Mucosa of rectum (tissue), 2 donors: ENCODE measurements at regions not wholly inside any gene's neighbourhood (a gene's known extent, or its start where the extent isn't known, plus 50 kb on each side); places are given as distances from the start of the nearest gene placed in this dataset.
"Not testable (repeated sequence)": the region's sequence is repeated elsewhere in the genome, so short reads cannot be mapped to it uniquely, and the experiment has no call there.

Experiments
- H3K27ac ChIP-seq, 2 donors: one replicate each; pipeline ENCODE4 v1.7.0; 2013; ENCODE audit warnings: inconsistent platforms in 2 of 2, low read depth in 2 of 2, low read length in 2 of 2
- H3K27me3 ChIP-seq, 2 donors: one replicate each; pipeline ENCODE4 v1.7.0; 2013; ENCODE audit warnings: low read length in 2 of 2; ENCODE audit not compliant: control insufficient read depth in 2 of 2, insufficient read depth in 2 of 2
- H3K36me3 ChIP-seq, 2 donors: one replicate each; pipeline ENCODE4 v1.7.0; 2013; ENCODE audit warnings: low read length in 2 of 2; ENCODE audit not compliant: control insufficient read depth in 2 of 2, insufficient read depth in 2 of 2
- H3K4me1 ChIP-seq, 2 donors: one replicate each; pipeline ENCODE4 v1.7.0; 2013; ENCODE audit warnings: low read length in 2 of 2, mild to moderate bottlenecking in 1 of 2; ENCODE audit not compliant: control insufficient read depth in 2 of 2, insufficient read depth in 2 of 2
- H3K4me3 ChIP-seq, 2 donors: one replicate each; pipeline ENCODE4 v1.7.0; 2013; ENCODE audit warnings: low read length in 2 of 2
- H3K9ac ChIP-seq, 2 donors: one replicate each; pipeline ENCODE4 v1.7.0; 2013; ENCODE audit warnings: low read length in 2 of 2, low read depth in 1 of 2, mild to moderate bottlenecking in 1 of 2
- H3K9me3 ChIP-seq, 2 donors: one replicate each; pipeline ENCODE4 v1.7.0; 2013; ENCODE audit warnings: low read length in 2 of 2; ENCODE audit not compliant: control insufficient read depth in 2 of 2
- donor health status: healthy.
- donor health status: Normal muscosa, but diverticular disease.

GRCh38 chr1:113312651-113313050 is 77.7 kb upstream of the MAGI3 start:
- not testable (repeated sequence) for H3K27me3 ChIP-seq, H3K4me3 ChIP-seq, H3K36me3 ChIP-seq, H3K4me1 ChIP-seq, H3K9me3 ChIP-seq, H3K9ac ChIP-seq, H3K27ac ChIP-seq

GRCh38 chr1:113314600-113314999 is 75.7 kb upstream of the MAGI3 start:
- H3K27me3 ChIP-seq: no peaks in the 10 kb centered on the region
- H3K9me3 ChIP-seq: no peaks in the 10 kb centered on the region

GRCh38 chr1:113320272-113320671 is 70.0 kb upstream of the MAGI3 start:
- no peaks in the 10 kb centered on the region for H3K27me3 ChIP-seq
- no peak overlapping the region for H3K4me3 ChIP-seq
- peak overlapping the region; percentile 19 to 31 for H3K27ac ChIP-seq
- H3K4me1 ChIP-seq: peaks cover 7 to 9% of the 10 kb centered on the region in 2 donors
- no peaks in the 10 kb centered on the region for H3K36me3 ChIP-seq
- H3K9me3 ChIP-seq: no peaks in the 10 kb centered on the region
- H3K9ac ChIP-seq: no peak overlapping the region

More at GRCh38 chr1:113314600-113314999, 75.7 kb upstream of the MAGI3 start:
- no peak overlapping the region for H3K9ac ChIP-seq
- no peaks in the 10 kb centered on the region for H3K36me3 ChIP-seq
- H3K27ac ChIP-seq: no peak overlapping the region
- H3K4me1 ChIP-seq: no peaks in the 10 kb centered on the region
- no peak overlapping the region for H3K4me3 ChIP-seq

- H3K27me3 ChIP-seq: no peaks in the 10 kb centered on the region
- peaks cover 7 to 9% of the 10 kb centered on the region in 2 donors for H3K4me1 ChIP-seq
- H3K4me3 ChIP-seq: no peak overlapping the region
- no peaks in the 10 kb centered on the region for H3K36me3 ChIP-seq
- H3K27ac ChIP-seq: peak overlapping the region; percentile 1 to 10
- no peaks in the 10 kb centered on the region for H3K9me3 ChIP-seq
- H3K9ac ChIP-seq: no peak overlapping the region
These were observed 69.2 kb upstream of the MAGI3 start for GRCh38 chr1:113320972-113321680.

GRCh38 chr1:113321771-113322387 is 68.4 kb upstream of the MAGI3 start:
- Histone ChIP-seq H3K36me3 (no peaks in the 10 kb centered on the region), H3K4me3 (no peak overlapping the region), H3K9me3 (no peaks in the 10 kb centered on the region), H3K4me1 (peaks cover 7 to 9% of the 10 kb centered on the region in 2 donors), H3K27me3 (no peaks in the 10 kb centered on the region), H3K27ac (no peak overlapping the region), H3K9ac (no peak overlapping the region)

- H3K4me3 ChIP-seq: no peak overlapping the region
- H3K27ac ChIP-seq: no peak overlapping the region
- H3K9me3 ChIP-seq: no peaks in the 10 kb centered on the region
These were observed 67.9 kb upstream of the MAGI3 start for GRCh38 chr1:113322439-113322838.

GRCh38 chr1:113325022-113325421 is 65.3 kb upstream of the MAGI3 start:
- peaks cover 7 to 9% of the 10 kb centered on the region in 2 donors for H3K4me1 ChIP-seq
- no peak overlapping the region for H3K9ac ChIP-seq
- H3K27me3 ChIP-seq: no peaks in the 10 kb centered on the region
- no peak overlapping the region for H3K4me3 ChIP-seq
- H3K27ac ChIP-seq: no peak overlapping the region
- no peaks in the 10 kb centered on the region for H3K36me3 ChIP-seq
- no peaks in the 10 kb centered on the region for H3K9me3 ChIP-seq

More at GRCh38 chr1:113322439-113322838, 67.9 kb upstream of the MAGI3 start:
- Histone ChIP-seq H3K9ac (no peak overlapping the region), H3K4me1 (peaks cover 7 to 9% of the 10 kb centered on the region in 2 donors), H3K27me3 (no peaks in the 10 kb centered on the region), H3K36me3 (no peaks in the 10 kb centered on the region)

GRCh38 chr1:113326976-113327375 is 63.3 kb upstream of the MAGI3 start:
- H3K4me3 ChIP-seq: no peak overlapping the region
- no peak overlapping the region for H3K27ac ChIP-seq
- no peaks in the 10 kb centered on the region for H3K36me3 ChIP-seq
- no peaks in the 10 kb centered on the region for H3K9me3 ChIP-seq
- H3K4me1 ChIP-seq: no peaks in the 10 kb centered on the region
- no peaks in the 10 kb centered on the region for H3K27me3 ChIP-seq
- H3K9ac ChIP-seq: no peak overlapping the region

GRCh38 chr1:113333056-113333455 is 57.3 kb upstream of the MAGI3 start:
- no peaks in the 10 kb centered on the region for H3K9me3 ChIP-seq
- H3K27me3 ChIP-seq: no peaks in the 10 kb centered on the region
- H3K4me1 ChIP-seq: no peaks in the 10 kb centered on the region
- H3K4me3 ChIP-seq: no peak overlapping the region
- H3K27ac ChIP-seq: no peak overlapping the region
- H3K9ac ChIP-seq: no peak overlapping the region
- no peaks in the 10 kb centered on the region for H3K36me3 ChIP-seq

- no peak overlapping the region for H3K4me3 ChIP-seq
- no peaks in the 10 kb centered on the region for H3K27me3 ChIP-seq
- peaks cover 0 to 3% of the 10 kb centered on the region in 2 donors for H3K9me3 ChIP-seq
- H3K27ac ChIP-seq: no peak overlapping the region
- H3K9ac ChIP-seq: no peak overlapping the region
- no peaks in the 10 kb centered on the region for H3K36me3 ChIP-seq
- H3K4me1 ChIP-seq: no peaks in the 10 kb centered on the region
These were observed 50.3 kb upstream of the MAGI3 start for GRCh38 chr1:113340038-113340437.
